ENCODE measurements at regions not wholly inside any gene's neighbourhood (a gene's known extent, or its start where the extent isn't known, plus 50 kb on each side); places are given as distances from the start of the nearest gene placed in this dataset.

GRCh38 chr4:174135936-174136406, 147.5 kb downstream of the FBXO8 start:
- no peaks in the 10 kb centered on the region for H3K27me3 ChIP-seq (ENCODE audit: control insufficient read depth, low read length)
- no peaks in the 10 kb centered on the region for H3K4me1 ChIP-seq (ENCODE audit: control insufficient read depth, low read length)
- H3F3A ChIP-seq (ENCODE audit: control insufficient read depth, insufficient read depth) = no peaks in the 10 kb centered on the region
- H3K36me3 ChIP-seq (ENCODE audit: control insufficient read depth, low read length) = no peaks in the 10 kb centered on the region
- H3K4me2 ChIP-seq (ENCODE audit: low read length) = no peak overlapping the region
- no peak overlapping the region for H3K4me3 ChIP-seq (ENCODE audit: low read length)
- no peaks in the 10 kb centered on the region for H4K20me1 ChIP-seq (ENCODE audit: control insufficient read depth, insufficient read depth, low read depth, low read length)
- no peaks in the 10 kb centered on the region for H3K79me2 ChIP-seq (ENCODE audit: control insufficient read depth, low read length)
- H3K9me3 ChIP-seq (ENCODE audit: control insufficient read depth, insufficient read depth, low read length) = no peaks in the 10 kb centered on the region
- TF ChIP-seq EZH2phosphoT487 (IDR thresholded peaks at IDR 0.05; ENCODE audit: borderline replicate concordance, low read length) (no peak), CTCF (IDR thresholded peaks at IDR 0.05; ENCODE audit: low read depth, low read length, poor library complexity, severe bottlenecking) (no peak)
- no peaks in the 10 kb centered on the region for H3K9me2 ChIP-seq (replicated peaks; ENCODE audit: control insufficient read depth, low read length)
- no peak overlapping the region for H3K27ac ChIP-seq (ENCODE audit: low read depth, low read length)

- no peak for TF ChIP-seq CTCF (IDR thresholded peaks at IDR 0.05; ENCODE audit: low read depth, low read length, poor library complexity, severe bottlenecking)
These were observed 147.9 kb downstream of the FBXO8 start for GRCh38 chr4:174135530-174135929.

GRCh38 chr4:174134361-174134760, 149.1 kb downstream of the FBXO8 start:
- TF ChIP-seq EZH2phosphoT487 (IDR thresholded peaks at IDR 0.05; ENCODE audit: borderline replicate concordance, low read length) = no peak
- TF ChIP-seq CTCF (IDR thresholded peaks at IDR 0.05; ENCODE audit: low read depth, low read length, poor library complexity, severe bottlenecking) = no peak
- no peak overlapping the region for H3K4me2 ChIP-seq (ENCODE audit: low read length)

More at GRCh38 chr4:174135530-174135929, 147.9 kb downstream of the FBXO8 start:
- H3K4me1 ChIP-seq (ENCODE audit: control insufficient read depth, low read length) = no peaks in the 10 kb centered on the region
- H3K36me3 ChIP-seq (ENCODE audit: control insufficient read depth, low read length) = no peaks in the 10 kb centered on the region
- H3K4me3 ChIP-seq (ENCODE audit: low read length) = no peak overlapping the region
- no peaks in the 10 kb centered on the region for H3K79me2 ChIP-seq (ENCODE audit: control insufficient read depth, low read length)
- no peaks in the 10 kb centered on the region for H3F3A ChIP-seq (ENCODE audit: control insufficient read depth, insufficient read depth)
- H3K9me2 ChIP-seq (replicated peaks; ENCODE audit: control insufficient read depth, low read length) = no peaks in the 10 kb centered on the region
- H3K27ac ChIP-seq (ENCODE audit: low read depth, low read length) = no peak overlapping the region
- H3K4me2 ChIP-seq (ENCODE audit: low read length) = no peak overlapping the region
- H3K9me3 ChIP-seq (ENCODE audit: control insufficient read depth, insufficient read depth, low read length) = no peaks in the 10 kb centered on the region
- H3K27me3 ChIP-seq (ENCODE audit: control insufficient read depth, low read length) = no peaks in the 10 kb centered on the region
- no peaks in the 10 kb centered on the region for H4K20me1 ChIP-seq (ENCODE audit: control insufficient read depth, insufficient read depth, low read depth, low read length)

GRCh38 chr4:174133551-174133950, 149.9 kb downstream of the FBXO8 start:
- no peak overlapping the region for H3K4me2 ChIP-seq (ENCODE audit: low read length)
- H3F3A ChIP-seq (ENCODE audit: control insufficient read depth, insufficient read depth) = no peaks in the 10 kb centered on the region
- H3K36me3 ChIP-seq (ENCODE audit: control insufficient read depth, low read length) = no peaks in the 10 kb centered on the region
- no peak overlapping the region for H3K27ac ChIP-seq (ENCODE audit: low read depth, low read length)
- no peaks in the 10 kb centered on the region for H3K9me3 ChIP-seq (ENCODE audit: control insufficient read depth, insufficient read depth, low read length)
- H3K9me2 ChIP-seq (replicated peaks; ENCODE audit: control insufficient read depth, low read length) = no peaks in the 10 kb centered on the region
- H3K27me3 ChIP-seq (ENCODE audit: control insufficient read depth, low read length) = no peaks in the 10 kb centered on the region
- no peaks in the 10 kb centered on the region for H3K79me2 ChIP-seq (ENCODE audit: control insufficient read depth, low read length)
- no peaks in the 10 kb centered on the region for H3K4me1 ChIP-seq (ENCODE audit: control insufficient read depth, low read length)
- H3K4me3 ChIP-seq (ENCODE audit: low read length) = no peak overlapping the region
- TF ChIP-seq CTCF (IDR thresholded peaks at IDR 0.05; ENCODE audit: low read depth, low read length, poor library complexity, severe bottlenecking) = no peak
- TF ChIP-seq EZH2phosphoT487 (IDR thresholded peaks at IDR 0.05; ENCODE audit: borderline replicate concordance, low read length) = no peak
- H4K20me1 ChIP-seq (ENCODE audit: control insufficient read depth, insufficient read depth, low read depth, low read length) = no peaks in the 10 kb centered on the region

More at GRCh38 chr4:174134361-174134760, 149.1 kb downstream of the FBXO8 start:
- Histone ChIP-seq H3K27me3 (ENCODE audit: control insufficient read depth, low read length) (no peaks in the 10 kb centered on the region), H3K4me3 (ENCODE audit: low read length) (no peak overlapping the region), H3K27ac (ENCODE audit: low read depth, low read length) (no peak overlapping the region), H3K9me3 (ENCODE audit: control insufficient read depth, insufficient read depth, low read length) (no peaks in the 10 kb centered on the region), H3K4me1 (ENCODE audit: control insufficient read depth, low read length) (no peaks in the 10 kb centered on the region), H3F3A (ENCODE audit: control insufficient read depth, insufficient read depth) (no peaks in the 10 kb centered on the region), H3K9me2 (replicated peaks; ENCODE audit: control insufficient read depth, low read length) (no peaks in the 10 kb centered on the region), H3K36me3 (ENCODE audit: control insufficient read depth, low read length) (no peaks in the 10 kb centered on the region), H3K79me2 (ENCODE audit: control insufficient read depth, low read length) (no peaks in the 10 kb centered on the region), H4K20me1 (ENCODE audit: control insufficient read depth, insufficient read depth, low read depth, low read length) (no peaks in the 10 kb centered on the region)
